ENCODE measurements at regions not wholly inside any gene's neighbourhood (a gene's known extent, or its start where the extent isn't known, plus 50 kb on each side); places are given as distances from the start of the nearest gene placed in this dataset.

- no peaks in the 10 kb centered on the region for H3K4me1 Mint-ChIP-seq
- no peaks in the 10 kb centered on the region for H3K9me3 ChIP-seq (ENCODE audit: control insufficient read depth, insufficient read depth, low read length)
- DNase-seq = no peak
- H3K27me3 ChIP-seq (ENCODE audit: control insufficient read depth, insufficient read depth, low read length) = no peaks in the 10 kb centered on the region
- peaks cover 3 to 8% of the 10 kb centered on the region in 2 donors for H3K9me3 Mint-ChIP-seq
- WGBS (ENCODE audit: insufficient coverage) = 75% methylated on average over 1 of the region's 2 CpGs
- intact Hi-C loops (cut with micrococcal nuclease) = no loop called here
- TF ChIP-seq CTCF (IDR thresholded peaks at IDR 0.05) = no peak
- H3K36me3 Mint-ChIP-seq = no peaks in the 10 kb centered on the region
- H3K4me1 ChIP-seq (ENCODE audit: control insufficient read depth, insufficient read depth, low read length) = no peaks in the 10 kb centered on the region
- no peak for ATAC-seq
- no peak overlapping the region for H3K27ac Mint-ChIP-seq
- no peak overlapping the region for H3K27ac ChIP-seq (ENCODE audit: low read length)
- H3K4me3 Mint-ChIP-seq = no peak overlapping the region
- no peak overlapping the region for H3K4me3 ChIP-seq (ENCODE audit: low read length)
- no peaks in the 10 kb centered on the region for H3K27me3 Mint-ChIP-seq (ENCODE audit: low read depth in 2 of 2)
- H3K36me3 ChIP-seq (ENCODE audit: control insufficient read depth, insufficient read depth, low read length) = no peaks in the 10 kb centered on the region
Observed at GRCh38 chr3:180329847-180330246, 272.1 kb upstream of the TTC14 start.

- no peaks in the 10 kb centered on the region for H3K36me3 ChIP-seq (ENCODE audit: control insufficient read depth, insufficient read depth, low read length)
- intact Hi-C loops (cut with micrococcal nuclease) = no loop called here
- Mint-ChIP-seq H3K4me3 (no peak overlapping the region), H3K27me3 (ENCODE audit: low read depth in 2 of 2) (no peaks in the 10 kb centered on the region), H3K9me3 (peaks cover 3 to 8% of the 10 kb centered on the region in 2 donors), H3K36me3 (no peaks in the 10 kb centered on the region), H3K27ac (no peak overlapping the region), H3K4me1 (no peaks in the 10 kb centered on the region)
- no CpG with 5 or more reads among the region's 1 CpG for WGBS (ENCODE audit: insufficient coverage)
- H3K27me3 ChIP-seq (ENCODE audit: control insufficient read depth, insufficient read depth, low read length) = no peaks in the 10 kb centered on the region
- no peaks in the 10 kb centered on the region for H3K4me1 ChIP-seq (ENCODE audit: control insufficient read depth, insufficient read depth, low read length)
- no peaks in the 10 kb centered on the region for H3K9me3 ChIP-seq (ENCODE audit: control insufficient read depth, insufficient read depth, low read length)
- ATAC-seq (no peak), DNase-seq (no peak)
- no peak for TF ChIP-seq CTCF (IDR thresholded peaks at IDR 0.05)
- H3K27ac ChIP-seq (ENCODE audit: low read length) = no peak overlapping the region
- no peak overlapping the region for H3K4me3 ChIP-seq (ENCODE audit: low read length)
Observed at GRCh38 chr3:180330440-180330839, 271.5 kb upstream of the TTC14 start.

GRCh38 chr3:180332608-180333007 is 269.4 kb upstream of the TTC14 start:
- ATAC-seq (no peak), DNase-seq (no peak)
- Mint-ChIP-seq H3K9me3 (peaks cover 4 to 10% of the 10 kb centered on the region in 2 donors), H3K4me1 (no peaks in the 10 kb centered on the region), H3K4me3 (no peak overlapping the region), H3K27ac (no peak overlapping the region), H3K36me3 (no peaks in the 10 kb centered on the region), H3K27me3 (ENCODE audit: low read depth in 2 of 2) (no peaks in the 10 kb centered on the region)
- H3K4me1 ChIP-seq (ENCODE audit: control insufficient read depth, insufficient read depth, low read length) = no peaks in the 10 kb centered on the region
- H3K36me3 ChIP-seq (ENCODE audit: control insufficient read depth, insufficient read depth, low read length) = no peaks in the 10 kb centered on the region
- H3K27me3 ChIP-seq (ENCODE audit: control insufficient read depth, insufficient read depth, low read length) = no peaks in the 10 kb centered on the region
- TF ChIP-seq CTCF (IDR thresholded peaks at IDR 0.05) = no peak
- H3K4me3 ChIP-seq (ENCODE audit: low read length) = no peak overlapping the region
- no peak overlapping the region for H3K27ac ChIP-seq (ENCODE audit: low read length)
- intact Hi-C loops (cut with micrococcal nuclease) = no loop called here
- H3K9me3 ChIP-seq (ENCODE audit: control insufficient read depth, insufficient read depth, low read length) = no peaks in the 10 kb centered on the region
- WGBS (ENCODE audit: insufficient coverage) = 74% methylated on average over 4 of the region's 4 CpGs

- H3K4me1 ChIP-seq (ENCODE audit: control insufficient read depth, insufficient read depth, low read length) = no peaks in the 10 kb centered on the region
- H3K4me1 Mint-ChIP-seq = no peaks in the 10 kb centered on the region
- H3K27ac Mint-ChIP-seq = no peak overlapping the region
- H3K36me3 ChIP-seq (ENCODE audit: control insufficient read depth, insufficient read depth, low read length) = no peaks in the 10 kb centered on the region
- no peaks in the 10 kb centered on the region for H3K27me3 ChIP-seq (ENCODE audit: control insufficient read depth, insufficient read depth, low read length)
- no peaks in the 10 kb centered on the region for H3K9me3 ChIP-seq (ENCODE audit: control insufficient read depth, insufficient read depth, low read length)
- TF ChIP-seq CTCF (IDR thresholded peaks at IDR 0.05) = no peak
- H3K4me3 Mint-ChIP-seq = no peak overlapping the region
- DNase-seq = no peak
- H3K9me3 Mint-ChIP-seq = peaks cover 13 to 14% of the 10 kb centered on the region in 2 donors
- no peaks in the 10 kb centered on the region for H3K27me3 Mint-ChIP-seq (ENCODE audit: low read depth in 2 of 2)
- no peak overlapping the region for H3K4me3 ChIP-seq (ENCODE audit: low read length)
- H3K27ac ChIP-seq (ENCODE audit: low read length) = no peak overlapping the region
- 70% methylated on average over 2 of the region's 3 CpGs for WGBS (ENCODE audit: insufficient coverage)
- H3K36me3 Mint-ChIP-seq = no peaks in the 10 kb centered on the region
- intact Hi-C loops (cut with micrococcal nuclease) = no loop called here
- ATAC-seq = no peak
Observed at GRCh38 chr3:180335050-180335449, 266.9 kb upstream of the TTC14 start.
